NCI-H526 (cell line): ENCODE measurements at regions not wholly inside any gene's neighbourhood (a gene's known extent, or its start where the extent isn't known, plus 50 kb on each side); places are given as distances from the start of the nearest gene placed in this dataset.

ENCODE experiments used
- DNase-seq, 2 experiments: peaks; one replicate each; lab custom pipeline; 2025; lab: John Stamatoyannopoulos, UW

GRCh38 chr10:78320506-78320905 is 286.8 kb downstream of the RPS24 start:
- DNase-seq, result no peak

- no peak for DNase-seq
Measured at GRCh38 chr10:78321000-78321399, 287.3 kb downstream of the RPS24 start.

GRCh38 chr10:78321500-78321899 is 287.8 kb downstream of the RPS24 start:
- DNase-seq, result no peak

GRCh38 chr10:78326372-78326771 is 292.7 kb downstream of the RPS24 start:
- no peak for DNase-seq

- no peak for DNase-seq
Measured at GRCh38 chr10:78327778-78328591, 294.3 kb downstream of the RPS24 start.

GRCh38 chr10:78328592-78329404 is 295.1 kb downstream of the RPS24 start:
- no peak for DNase-seq

GRCh38 chr10:78330884-78331283 is 297.2 kb downstream of the RPS24 start:
- DNase-seq, result no peak

- DNase-seq, result no peak
Measured at GRCh38 chr10:78331391-78331922, 297.8 kb downstream of the RPS24 start.

GRCh38 chr10:78332012-78332411 is 298.3 kb downstream of the RPS24 start:
- DNase-seq, result no peak

- no peak for DNase-seq
Measured at GRCh38 chr10:78332657-78333056, 299.0 kb downstream of the RPS24 start.

- no peak for DNase-seq
Measured at GRCh38 chr10:78333362-78334143, 299.9 kb downstream of the RPS24 start.

- no peak for DNase-seq
Measured at GRCh38 chr10:78335371-78335690, 301.7 kb downstream of the RPS24 start.

GRCh38 chr10:78335691-78336401 is 302.2 kb downstream of the RPS24 start:
- no peak for DNase-seq

- no peak for DNase-seq
Measured at GRCh38 chr10:78336402-78336791, 302.7 kb downstream of the RPS24 start.

- no peak for DNase-seq
Measured at GRCh38 chr10:78337016-78337415, 303.4 kb downstream of the RPS24 start.

- DNase-seq, result no peak
Measured at GRCh38 chr10:78337646-78338391, 304.2 kb downstream of the RPS24 start.

- no peak for DNase-seq
Measured at GRCh38 chr10:78338717-78339116, 305.1 kb downstream of the RPS24 start.

GRCh38 chr10:78339251-78339650 is 305.6 kb downstream of the RPS24 start:
- no peak for DNase-seq

GRCh38 chr10:78341953-78342614 is 308.4 kb downstream of the RPS24 start:
- no peak for DNase-seq
